GM19099 (cell line): ENCODE measurements at regions not wholly inside any gene's neighbourhood (a gene's known extent, or its start where the extent isn't known, plus 50 kb on each side); places are given as distances from the start of the nearest gene placed in this dataset.

Experiments used
- POLR2A ChIP-seq: IDR thresholded peaks from 3 replicates; pipeline ENCODE4 v1.6.1; 2011; ENCODE audit warnings: low read depth; ENCODE audit not compliant: insufficient read length; ENCODE audit errors: extremely low read depth

DNA sequence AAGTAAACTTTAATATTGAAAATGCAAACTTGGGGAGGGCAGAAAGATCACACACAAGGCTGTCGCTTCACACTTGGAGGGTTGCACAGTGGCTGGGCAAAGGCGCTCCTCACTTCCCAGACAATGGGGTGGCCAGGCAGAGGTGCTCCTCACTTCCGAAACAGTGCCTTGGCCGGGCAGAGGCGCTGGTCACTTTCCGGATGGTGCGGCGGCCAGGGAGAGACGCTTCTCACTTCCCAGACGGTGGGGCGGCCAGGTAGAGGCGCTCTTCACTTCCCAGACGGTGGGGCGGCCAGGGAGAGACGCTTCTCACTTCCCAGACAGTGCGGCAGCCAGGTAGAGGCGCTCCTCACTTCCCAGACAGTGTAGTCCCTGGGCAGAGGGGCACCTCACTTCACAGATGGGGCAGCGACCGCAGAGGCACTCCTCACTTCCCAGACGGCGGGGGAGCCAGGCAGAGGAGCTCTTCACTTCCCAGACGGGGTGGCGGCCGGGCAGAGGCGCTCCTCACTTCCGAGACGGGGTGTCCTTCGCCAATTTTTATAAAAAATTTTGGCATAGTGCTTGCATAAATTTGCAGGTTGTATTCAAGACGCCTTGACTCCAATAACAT, 140.8 kb upstream of the PZP start:
- no peak for TF ChIP-seq POLR2A

DNA sequence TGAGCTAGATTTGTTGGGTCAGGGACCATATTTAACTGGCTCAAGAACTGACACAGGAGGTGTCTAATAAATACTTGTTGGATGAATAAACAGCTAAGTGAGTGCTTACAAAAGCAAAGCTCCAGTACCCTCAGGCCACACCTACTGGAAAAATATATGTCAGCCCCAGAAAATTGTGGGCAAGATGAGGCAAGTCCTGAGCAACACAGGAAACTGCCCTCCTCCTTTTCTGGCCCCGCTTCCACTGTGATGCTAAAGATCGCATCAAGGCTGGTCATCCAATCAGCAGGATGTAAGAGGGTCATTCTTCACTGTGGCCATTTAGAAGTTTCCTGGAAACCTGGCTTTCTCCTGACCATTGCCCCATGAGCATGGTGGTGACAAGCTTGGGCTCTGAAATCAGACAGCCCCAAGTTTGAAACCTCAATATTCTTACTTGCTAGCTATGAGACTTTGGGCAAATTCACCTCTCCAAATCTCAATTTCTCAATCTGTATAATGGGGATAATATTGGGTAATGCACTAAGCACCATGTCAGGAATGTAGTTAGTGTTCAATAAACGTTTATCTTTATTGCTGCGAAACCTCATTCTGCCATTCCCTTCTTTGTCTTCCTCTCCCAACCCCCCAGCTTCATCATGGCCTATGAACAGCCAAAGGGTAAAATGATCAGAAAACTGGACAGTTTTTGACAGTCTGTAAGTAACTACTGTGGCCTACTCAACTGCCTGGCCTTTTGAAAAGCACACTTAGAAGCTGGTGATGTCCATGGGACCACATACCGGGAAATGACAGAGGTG, 139.3 kb upstream of the PZP start:
- no peak for TF ChIP-seq POLR2A

DNA sequence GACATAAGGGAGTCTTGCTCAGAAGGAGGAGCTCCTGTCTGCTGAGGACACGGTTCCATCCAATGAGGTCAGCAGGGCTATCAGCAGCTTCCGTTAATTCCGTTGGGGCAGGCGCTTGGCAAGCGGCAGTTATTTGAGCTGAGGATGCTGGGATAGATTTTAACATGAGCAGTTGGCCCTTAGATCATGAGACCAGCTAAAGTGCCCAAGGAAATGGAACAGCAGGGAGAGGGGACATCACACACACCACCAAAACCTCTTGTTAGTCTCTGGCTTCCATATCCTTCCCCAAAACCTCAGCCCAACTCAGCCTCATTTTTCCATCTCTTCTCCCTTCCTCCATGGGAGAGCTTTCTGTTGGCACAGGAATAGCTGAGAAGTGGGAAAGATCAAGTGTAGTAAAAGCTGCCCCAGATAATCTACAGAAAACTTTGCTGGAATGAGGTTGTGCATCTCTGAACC, 138.7 kb upstream of the PZP start:
- TF ChIP-seq POLR2A: no peak

DNA sequence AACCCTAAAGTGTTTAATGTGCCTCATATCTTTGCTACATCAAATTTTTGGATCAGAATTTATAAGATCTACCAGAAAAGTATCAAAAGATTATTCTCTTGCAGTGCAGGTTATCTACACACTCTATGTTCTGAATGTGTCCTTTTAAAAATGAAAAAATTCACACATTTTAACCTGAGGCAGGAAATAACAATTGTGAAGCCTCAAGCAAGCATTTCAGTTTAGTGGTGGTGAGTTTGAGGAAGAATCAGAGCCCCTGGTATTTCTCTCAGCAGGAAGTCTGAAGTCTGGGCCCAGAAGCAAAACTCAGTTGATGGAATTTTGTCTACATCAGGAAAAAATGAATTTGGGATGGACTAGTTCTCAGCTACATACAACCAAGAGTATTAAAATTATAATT, 137.0 kb upstream of the PZP start:
- no peak for TF ChIP-seq POLR2A

DNA sequence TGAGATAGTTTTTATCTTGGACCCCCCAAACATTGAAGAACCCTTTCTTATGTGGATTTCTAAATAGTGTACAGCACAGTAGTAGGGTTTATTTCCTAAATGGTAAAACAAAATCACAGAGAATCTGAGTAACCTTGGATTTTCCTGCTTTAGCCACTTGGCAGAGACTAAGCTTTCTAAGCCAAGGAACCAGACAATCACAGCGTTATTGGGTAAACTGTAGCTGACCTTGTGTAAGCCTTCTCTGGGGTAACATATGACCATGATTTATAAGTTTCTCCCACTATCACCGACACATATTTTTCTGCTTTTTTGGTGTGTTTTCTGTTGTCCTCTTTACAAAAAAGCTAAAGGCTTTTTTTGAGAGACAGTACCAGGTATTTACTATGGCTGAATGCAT, 136.3 kb upstream of the PZP start:
- no peak for TF ChIP-seq POLR2A

DNA sequence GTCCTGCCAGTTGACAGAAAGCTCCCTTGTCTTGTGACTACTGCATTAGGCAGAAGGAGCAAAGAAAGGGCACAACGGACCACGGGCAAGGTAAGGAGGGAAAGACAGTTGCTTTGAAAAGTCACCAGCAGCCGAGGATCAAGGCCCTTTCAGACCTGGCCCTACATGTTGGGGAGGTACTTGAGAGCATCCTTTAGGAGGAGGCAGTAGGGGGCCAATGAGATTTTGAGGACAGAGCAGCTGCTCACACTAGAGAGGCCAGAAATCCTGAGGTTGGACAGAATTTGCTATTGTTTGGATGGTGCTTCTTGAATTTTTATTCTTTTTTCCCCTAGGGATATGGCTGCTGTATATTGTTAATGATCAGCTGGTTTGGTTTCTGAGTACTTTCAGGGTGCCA, 135.5 kb upstream of the PZP start:
- no peak for TF ChIP-seq POLR2A

DNA sequence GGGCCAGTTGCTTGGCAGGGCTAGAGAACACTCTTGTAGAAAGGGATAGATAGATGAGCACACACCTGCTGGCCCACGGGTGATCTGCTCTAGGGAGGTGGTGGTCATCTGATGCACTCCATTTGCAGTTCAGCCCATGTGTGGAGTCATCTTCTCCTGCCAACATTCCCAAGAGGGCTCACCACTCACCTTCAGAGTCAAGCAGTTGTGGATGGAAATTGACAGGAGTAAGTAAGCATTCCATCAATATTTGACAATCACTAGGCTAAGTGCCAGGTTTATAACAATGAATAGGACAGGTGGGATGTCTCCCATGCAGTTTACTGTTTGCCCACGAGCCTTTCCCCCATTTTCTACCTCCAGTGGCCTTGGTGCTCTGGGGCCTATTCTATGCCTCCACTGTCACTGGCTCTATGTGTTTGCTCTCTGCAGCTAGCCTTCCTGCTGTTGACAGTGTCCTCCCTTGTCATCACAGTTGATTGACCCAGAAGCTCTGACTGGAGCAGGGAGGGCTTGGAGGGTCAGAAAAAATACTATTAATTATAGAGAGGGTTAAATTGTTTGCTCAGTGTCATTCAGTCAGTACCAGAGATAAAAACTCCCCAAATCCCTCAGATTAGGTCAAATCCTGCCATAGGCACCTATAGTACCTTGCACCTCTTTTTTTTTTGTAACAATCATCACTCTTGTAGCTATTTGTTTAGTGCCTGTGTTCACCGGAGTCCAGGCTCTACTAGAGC, 134.6 kb upstream of the PZP start:
- no peak for TF ChIP-seq POLR2A

DNA sequence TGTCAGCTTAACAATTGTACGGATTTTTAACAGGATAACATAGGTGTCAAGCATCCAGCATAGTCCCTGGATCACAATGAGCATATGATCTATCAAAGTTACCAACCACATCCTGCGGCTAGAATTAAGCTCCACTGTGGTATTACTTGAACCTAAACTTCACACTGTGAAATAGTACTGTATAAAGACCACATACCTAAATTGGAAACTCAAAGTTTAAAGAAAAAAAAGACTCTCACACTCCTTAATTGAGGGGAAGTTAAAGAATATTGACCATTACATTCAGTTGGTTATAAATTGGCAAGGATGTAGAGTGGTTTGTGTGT, 133.0 kb upstream of the PZP start:
- TF ChIP-seq POLR2A: no peak

DNA sequence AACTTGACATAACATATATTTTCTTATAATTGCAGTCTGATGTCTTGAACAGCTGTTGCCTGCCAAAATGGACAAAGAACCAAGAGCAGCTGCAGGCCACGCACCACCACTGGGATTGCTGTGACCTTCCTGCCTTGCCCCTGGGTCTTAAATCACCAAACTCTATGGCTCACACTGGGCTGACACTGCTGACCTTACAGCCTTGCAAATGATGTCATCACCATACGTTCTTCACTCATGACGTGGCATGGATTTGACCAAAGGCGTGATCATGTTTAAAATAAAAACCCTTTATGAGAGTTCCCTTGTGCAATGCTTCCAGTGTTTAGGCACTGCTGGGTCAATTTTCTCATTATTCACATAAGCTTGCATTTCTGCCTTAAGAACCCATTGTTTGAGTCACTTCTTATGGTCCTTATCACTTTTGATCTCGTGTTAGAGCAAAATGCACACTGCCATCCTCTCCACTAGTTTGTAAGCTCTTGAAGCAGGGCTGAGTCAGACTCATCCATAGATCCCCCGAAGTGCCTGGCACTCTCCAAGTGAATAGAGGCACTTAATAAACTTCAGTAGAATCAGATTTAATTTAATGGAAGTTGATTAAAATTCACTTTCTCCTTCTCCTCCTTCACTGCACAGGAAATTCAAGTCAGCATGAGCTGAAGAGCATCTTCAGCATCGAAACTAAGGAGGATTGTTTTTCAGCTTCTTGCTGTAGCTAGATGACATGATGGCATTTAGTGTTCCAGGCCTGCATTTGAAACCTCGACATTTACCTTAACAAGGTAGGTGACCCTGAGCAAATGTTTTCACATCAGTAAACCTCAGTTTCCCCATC, 132.4 kb upstream of the PZP start:
- TF ChIP-seq POLR2A: no peak

DNA sequence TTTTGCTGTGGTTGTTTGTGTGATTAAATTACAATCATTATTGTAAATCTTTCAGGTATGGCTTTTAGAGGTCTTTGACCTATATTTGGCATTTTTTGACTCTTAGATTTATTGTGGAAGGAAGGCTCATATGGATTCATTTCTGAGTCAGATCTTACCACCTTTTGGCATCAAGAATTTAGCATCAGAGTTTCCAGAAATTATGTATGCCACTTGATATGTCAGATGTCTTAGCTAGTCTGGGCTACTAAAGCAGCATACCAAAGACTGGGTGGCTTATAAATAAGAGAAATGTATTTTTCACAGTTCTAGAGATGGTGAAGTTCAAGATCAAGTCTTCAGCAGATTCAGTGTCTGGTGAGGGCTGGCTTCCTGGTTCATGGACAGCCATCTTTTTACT, 129.5 kb upstream of the PZP start:
- TF ChIP-seq POLR2A: no peak

DNA sequence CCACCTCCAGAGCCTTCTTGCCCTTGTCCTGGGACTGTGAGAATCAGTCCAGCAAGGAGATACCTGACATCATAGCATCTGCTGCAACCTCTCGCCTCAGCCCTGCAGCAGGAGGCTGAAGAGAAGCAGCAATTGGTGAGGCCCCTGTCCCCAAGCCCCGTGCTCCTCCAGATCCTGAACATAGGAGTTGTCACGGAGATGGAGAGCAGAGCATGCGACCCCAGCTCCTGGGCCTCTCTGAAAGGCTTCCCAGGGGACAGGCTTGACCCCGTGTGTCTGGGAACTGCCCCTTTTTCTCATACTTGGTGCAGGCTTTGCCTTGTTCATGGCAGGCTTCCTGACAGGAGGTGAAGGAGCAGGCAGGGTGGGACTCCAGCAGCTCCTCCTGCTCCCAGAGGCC, 127.7 kb upstream of the PZP start:
- no peak for TF ChIP-seq POLR2A

DNA sequence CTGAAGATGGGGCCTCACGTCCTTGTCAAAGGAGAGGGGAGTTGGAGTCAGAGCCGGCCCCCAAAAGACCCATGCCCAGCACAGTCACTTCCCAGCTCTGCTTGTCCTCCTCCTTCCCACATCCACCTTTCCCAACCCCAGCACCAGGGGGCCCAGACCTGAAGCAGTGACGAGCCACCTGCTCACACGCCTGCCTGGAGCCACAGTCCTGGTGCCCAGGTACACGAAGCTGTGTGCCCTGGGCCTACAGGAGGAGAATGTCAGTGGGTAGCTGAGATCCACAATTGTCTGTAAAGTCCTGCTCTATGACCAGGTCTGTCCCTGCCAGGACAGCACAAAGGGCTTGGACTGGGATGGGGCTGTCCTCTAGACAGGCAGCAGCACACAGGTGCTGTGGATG, 126.8 kb upstream of the PZP start:
- no peak for TF ChIP-seq POLR2A

DNA sequence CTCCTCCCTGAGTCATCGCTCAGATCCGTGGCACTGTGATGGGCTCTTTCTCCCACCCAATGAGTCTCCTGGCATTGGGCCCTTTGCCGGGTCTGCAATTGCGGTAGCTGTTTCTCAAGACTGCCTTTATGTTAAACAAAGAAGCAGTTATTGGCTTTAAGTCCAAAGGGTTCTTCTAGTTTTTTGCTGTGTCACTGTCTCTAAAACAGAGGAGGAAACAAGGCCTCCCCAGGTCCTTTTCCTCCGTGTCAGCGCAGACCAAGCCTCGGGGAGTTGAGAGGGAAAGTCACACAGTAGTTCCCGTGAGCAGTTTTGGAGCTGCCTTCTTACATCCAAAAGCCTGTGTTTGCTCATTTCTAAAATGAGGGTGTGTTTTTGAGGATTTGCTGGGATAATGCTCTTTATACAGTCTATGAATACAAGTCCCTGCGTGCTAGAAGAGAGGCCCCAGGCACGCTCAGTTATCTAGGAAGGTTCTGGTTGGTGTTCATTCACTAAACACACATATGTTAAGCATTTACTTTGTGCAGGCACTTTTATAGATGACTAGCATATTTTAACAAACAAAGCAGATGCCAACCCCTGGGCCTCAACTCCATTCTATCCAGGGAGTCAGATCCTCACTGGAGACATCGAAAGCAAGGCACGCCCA, 126.0 kb upstream of the PZP start:
- no peak for TF ChIP-seq POLR2A

DNA sequence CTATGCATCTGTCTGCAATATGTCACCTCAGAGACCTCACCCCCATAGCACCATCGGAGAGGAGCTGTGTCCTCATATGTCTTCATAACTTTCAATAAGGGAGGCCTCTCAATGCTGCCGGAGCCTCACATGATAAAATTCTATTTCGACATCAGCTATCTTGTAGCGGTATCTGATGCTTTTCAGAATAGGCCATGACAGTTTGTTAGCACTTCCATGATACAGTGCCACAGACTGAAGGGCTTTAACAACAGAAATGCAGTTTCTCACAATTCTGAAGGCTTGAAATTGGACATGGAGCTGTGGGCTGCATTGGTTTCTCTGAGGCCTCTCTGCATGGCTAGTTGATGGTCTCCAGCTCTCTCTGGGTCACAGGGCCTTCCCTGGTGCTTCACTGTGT, 125.0 kb upstream of the PZP start:
- TF ChIP-seq POLR2A: no peak

DNA sequence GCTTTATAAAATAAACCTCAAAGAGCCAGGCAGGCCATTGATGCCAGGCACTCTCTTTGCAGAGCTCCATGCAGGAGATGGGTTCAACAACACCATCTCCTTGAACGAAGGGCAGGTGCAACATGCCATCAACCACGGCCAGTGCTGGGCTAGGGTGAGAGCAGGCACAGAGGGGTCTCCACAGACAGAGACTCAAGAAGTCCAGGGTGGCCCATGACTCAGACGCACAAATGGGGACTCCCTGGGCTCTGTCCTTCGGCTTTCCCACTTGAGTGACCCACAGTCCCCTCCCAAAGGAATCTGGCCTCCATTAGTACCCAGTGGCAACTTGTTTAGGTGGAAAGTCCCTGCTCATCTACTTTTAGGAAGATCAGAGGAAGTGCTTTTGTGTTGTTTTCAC, 124.4 kb upstream of the PZP start:
- TF ChIP-seq POLR2A: no peak
